A673 (cell line): ENCODE measurements at regions not wholly inside any gene's neighbourhood (a gene's known extent, or its start where the extent isn't known, plus 50 kb on each side); places are given as distances from the start of the nearest gene placed in this dataset.

Experiments used
- BruUV-seq: library from RNA; stranded (reverse); fragments of 400-500 nt; replicated peaks from 2 replicates; lab custom pipeline; 2021; lab: Mats Ljungman, UMichigan
- CTCF ChIA-PET: fragments of 300-600 bp; sonication (Branson Sonifier 250); formaldehyde crosslinking; loops from one replicate; lab custom pipeline; 2022; ENCODE audit warnings: antibody characterized with exemption; lab: Charles Lee
- POLR2A ChIA-PET: fragments of 300-600 bp; sonication (Branson Sonifier 250); formaldehyde crosslinking; loops from one replicate; lab custom pipeline; 2022; ENCODE audit warnings: antibody characterized with exemption; ENCODE audit not compliant: low non-redundant PET; lab: Charles Lee
- DNase-seq: peaks from one replicate; pipeline ENCODE4 v3.0.0-alpha.2; 2015; ENCODE audit warnings: low spot score
- H3K27ac ChIP-seq: fragments of 200-600 bp; sonication (generic); 2 replicates; pipeline ENCODE4 v1.5.1; 2016; ENCODE audit warnings: mixed run types, low read depth, mild to moderate bottlenecking, mixed read lengths, antibody characterized with exemption, low read length; ENCODE audit not compliant: poor library complexity, severe bottlenecking
- H3K27me3 ChIP-seq: fragments of 200-600 bp; sonication (generic); replicated peaks from 2 replicates; pipeline ENCODE4 v1.6.1; 2017; ENCODE audit warnings: mixed run types, low read depth, mild to moderate bottlenecking, mixed read lengths, antibody characterized with exemption, low read length; ENCODE audit not compliant: insufficient read depth, poor library complexity
- H3K36me3 ChIP-seq: fragments of 200-600 bp; sonication (generic); 2 replicates; pipeline ENCODE4 v1.6.1; 2016; ENCODE audit warnings: mixed run types, mild to moderate bottlenecking, mixed read lengths, antibody characterized with exemption, low read length; ENCODE audit not compliant: insufficient read depth, poor library complexity, severe bottlenecking
- H3K4me1 ChIP-seq: fragments of 200-600 bp; sonication (generic); 2 replicates; pipeline ENCODE4 v1.6.1; 2017; ENCODE audit warnings: mixed run types, mild to moderate bottlenecking, mixed read lengths, antibody characterized with exemption, low read length; ENCODE audit not compliant: insufficient read depth, poor library complexity, severe bottlenecking
- H3K4me3 ChIP-seq: fragments of 200-600 bp; sonication (generic); 2 replicates; pipeline ENCODE4 v1.5.1; 2016; ENCODE audit warnings: low read depth, mixed run types, mild to moderate bottlenecking, mixed read lengths, low read length; ENCODE audit not compliant: poor library complexity, severe bottlenecking
- H3K9me3 ChIP-seq: fragments of 200-600 bp; sonication (generic); 2 replicates; pipeline ENCODE4 v1.6.1; 2016; ENCODE audit warnings: mixed run types, low read depth, mild to moderate bottlenecking, mixed read lengths, antibody characterized with exemption, low read length; ENCODE audit not compliant: poor library complexity, severe bottlenecking
- CTCF ChIP-seq: fragments of 300-800, 200-600 bp; sonication (generic); conservative IDR thresholded peaks from 2 replicates; pipeline ENCODE4 v1.5.1; 2017; ENCODE audit warnings: low read depth, mild to moderate bottlenecking, antibody characterized with exemption, low read length, moderate library complexity, mixed read lengths
- EZH2 ChIP-seq: fragments of 200-600 bp; sonication (generic); IDR thresholded peaks from 2 replicates; pipeline ENCODE4 v1.6.1; 2017; ENCODE audit warnings: borderline replicate concordance, low read depth, mild to moderate bottlenecking, mixed read lengths, antibody characterized with exemption, low read length; ENCODE audit not compliant: poor library complexity, severe bottlenecking
- intact Hi-C: fragments of 100-400 bp; cut with micrococcal nuclease; formaldehyde crosslinking; loops from one replicate; pipeline ENCODE4 v1.10.0; 2022; ENCODE audit not compliant: unreplicated experiment

- no peaks in the 10 kb centered on the region for H3K36me3 ChIP-seq
- peaks cover 49% of the 10 kb centered on the region for H3K27me3 ChIP-seq
- no peak for DNase-seq
- ChIA-PET POLR2A (no interaction called here), CTCF (no interaction called here)
- H3K4me1 ChIP-seq = no peaks in the 10 kb centered on the region
- intact Hi-C loops = no loop called here
- BruUV-seq = no TSS peak
- H3K9me3 ChIP-seq = no peaks in the 10 kb centered on the region
- TF ChIP-seq CTCF (no peak), EZH2 (no peak)
- H3K4me3 ChIP-seq = no peak overlapping the region
- no peak overlapping the region for H3K27ac ChIP-seq
These were observed 383.7 kb downstream of the EMP1 start for GRCh38 chr12:13580206-13580605.

DNA sequence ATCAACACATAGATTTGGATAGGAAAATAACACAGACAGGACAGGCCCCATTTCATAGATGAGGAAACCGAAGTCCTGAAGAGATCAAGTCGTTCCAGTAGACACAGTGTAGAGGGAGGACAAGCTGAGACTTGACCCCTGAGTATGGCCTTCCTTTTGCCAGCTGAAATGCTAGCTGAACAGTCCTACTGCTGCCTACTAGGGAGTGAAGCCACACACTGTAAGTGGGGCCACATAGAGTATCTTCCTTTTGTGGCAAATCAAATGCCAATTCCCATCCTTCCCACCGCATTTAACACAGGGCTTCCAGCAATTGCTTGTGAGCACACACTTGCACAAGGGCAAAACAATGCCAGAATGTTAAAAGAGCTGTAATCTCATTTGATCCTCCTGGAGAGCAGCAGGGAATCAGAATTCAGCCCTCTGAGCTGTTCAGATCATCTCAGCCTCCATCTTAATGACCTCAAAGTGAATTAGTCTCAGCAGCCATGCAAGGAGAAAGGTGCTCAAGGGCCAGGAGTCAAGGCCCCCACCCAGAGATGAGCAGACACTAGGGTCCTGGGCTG, 380.5 kb downstream of the EMP1 start:
- peaks cover 25% of the 10 kb centered on the region for H3K27me3 ChIP-seq
- intact Hi-C loops = no loop called here
- ChIA-PET CTCF (no interaction called here), POLR2A (no interaction called here)
- BruUV-seq = no TSS peak
- no peaks in the 10 kb centered on the region for H3K9me3 ChIP-seq
- H3K4me1 ChIP-seq = no peaks in the 10 kb centered on the region
- no peaks in the 10 kb centered on the region for H3K36me3 ChIP-seq
- H3K4me3 ChIP-seq = no peak overlapping the region
- H3K27ac ChIP-seq = no peak overlapping the region
- TF ChIP-seq CTCF = no peak
- no peak for TF ChIP-seq EZH2
- DNase-seq = no peak

- H3K27me3 ChIP-seq = peaks cover 33% of the 10 kb centered on the region
- ChIA-PET POLR2A (no interaction called here), CTCF (no interaction called here)
- peak; percentile 9 for DNase-seq
- H3K4me1 ChIP-seq = no peaks in the 10 kb centered on the region
- BruUV-seq = no TSS peak
- no peaks in the 10 kb centered on the region for H3K9me3 ChIP-seq
- no peak for TF ChIP-seq CTCF
- TF ChIP-seq EZH2 = no peak
- no peaks in the 10 kb centered on the region for H3K36me3 ChIP-seq
- H3K27ac ChIP-seq = no peak overlapping the region
- H3K4me3 ChIP-seq = no peak overlapping the region
- intact Hi-C loops = no loop called here
These were observed 377.3 kb downstream of the EMP1 start for GRCh38 chr12:13573698-13574321.
